ENCODE measurements at regions not wholly inside any gene's neighbourhood (a gene's known extent, or its start where the extent isn't known, plus 50 kb on each side); places are given as distances from the start of the nearest gene placed in this dataset.

- H3K9me3 ChIP-seq (ENCODE audit: control insufficient read depth in 2 of 2, insufficient read depth in 1 of 2, low read depth in 1 of 2, low read length in 1 of 2), result no peaks in the 10 kb centered on the region
- H3K4me3 ChIP-seq (ENCODE audit: low read depth in 1 of 2, low read length in 2 of 2), result no peak overlapping the region
- H3K27ac ChIP-seq (ENCODE audit: low read depth in 2 of 2, low read length in 1 of 2), result no peak overlapping the region
- H3K27me3 ChIP-seq (ENCODE audit: control insufficient read depth in 1 of 2, insufficient read depth in 2 of 2, low read length in 2 of 2), result no peaks in the 10 kb centered on the region
- H3K4me1 ChIP-seq (ENCODE audit: control insufficient read depth in 2 of 2, insufficient read depth in 2 of 2, low read length in 1 of 2), result no peaks in the 10 kb centered on the region
- no peaks in the 10 kb centered on the region for H3K36me3 ChIP-seq (ENCODE audit: control insufficient read depth in 2 of 2, insufficient read depth in 2 of 2, low read length in 1 of 2)
- 27 to 29% methylated on average over 3 of the region's 3 CpGs for WGBS, 2 donors
These were observed 87.8 kb upstream of the TLR4 start for GRCh38 chr9:117616431-117616831.

- no peak overlapping the region for H3K27ac ChIP-seq (ENCODE audit: low read depth in 2 of 2, low read length in 1 of 2)
- 20 to 40% methylated on average over 1 of the region's 1 CpG for WGBS, 2 donors
- no peaks in the 10 kb centered on the region for H3K9me3 ChIP-seq (ENCODE audit: control insufficient read depth in 2 of 2, insufficient read depth in 1 of 2, low read depth in 1 of 2, low read length in 1 of 2)
- no peaks in the 10 kb centered on the region for H3K36me3 ChIP-seq (ENCODE audit: control insufficient read depth in 2 of 2, insufficient read depth in 2 of 2, low read length in 1 of 2)
- H3K4me3 ChIP-seq (ENCODE audit: low read depth in 1 of 2, low read length in 2 of 2), result no peak overlapping the region
- H3K27me3 ChIP-seq (ENCODE audit: control insufficient read depth in 1 of 2, insufficient read depth in 2 of 2, low read length in 2 of 2), result no peaks in the 10 kb centered on the region
- H3K4me1 ChIP-seq (ENCODE audit: control insufficient read depth in 2 of 2, insufficient read depth in 2 of 2, low read length in 1 of 2), result no peaks in the 10 kb centered on the region
These were observed 91.9 kb upstream of the TLR4 start for GRCh38 chr9:117612317-117612716.

DNA sequence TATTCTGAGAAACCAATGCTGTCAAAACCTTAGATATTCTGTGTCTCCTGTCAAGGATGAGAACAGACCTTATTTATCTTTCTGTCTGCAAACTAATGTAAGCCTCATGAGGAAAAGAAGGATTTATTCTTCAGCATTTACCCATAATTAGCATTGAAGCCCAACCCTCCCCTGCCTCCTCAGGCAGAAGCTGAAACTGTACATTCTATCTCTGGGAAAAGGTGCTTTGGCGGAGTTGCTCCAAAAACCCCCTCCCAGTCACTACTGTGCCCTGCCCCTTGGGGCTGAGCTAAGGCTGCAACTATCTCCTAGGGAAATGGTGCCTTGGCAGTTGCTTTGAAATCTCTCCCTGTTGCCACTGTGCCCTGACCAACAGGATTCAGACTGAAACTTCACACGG lies 106.2 kb upstream of the TLR4 start:
- H3K9me3 ChIP-seq (ENCODE audit: control insufficient read depth in 2 of 2, insufficient read depth in 1 of 2, low read depth in 1 of 2, low read length in 1 of 2), result peaks cover 3 to 9% of the 10 kb centered on the region in 2 donors
- no peak overlapping the region for H3K27ac ChIP-seq (ENCODE audit: low read depth in 2 of 2, low read length in 1 of 2)
- no peaks in the 10 kb centered on the region for H3K36me3 ChIP-seq (ENCODE audit: control insufficient read depth in 2 of 2, insufficient read depth in 2 of 2, low read length in 1 of 2)
- 76 to 82% methylated on average over 2 of the region's 2 CpGs for WGBS, 2 donors
- peaks cover 0 to 2% of the 10 kb centered on the region in 2 donors for H3K27me3 ChIP-seq (ENCODE audit: control insufficient read depth in 1 of 2, insufficient read depth in 2 of 2, low read length in 2 of 2)
- no peak overlapping the region for H3K4me3 ChIP-seq (ENCODE audit: low read depth in 1 of 2, low read length in 2 of 2)
- H3K4me1 ChIP-seq (ENCODE audit: control insufficient read depth in 2 of 2, insufficient read depth in 2 of 2, low read length in 1 of 2), result no peaks in the 10 kb centered on the region

DNA sequence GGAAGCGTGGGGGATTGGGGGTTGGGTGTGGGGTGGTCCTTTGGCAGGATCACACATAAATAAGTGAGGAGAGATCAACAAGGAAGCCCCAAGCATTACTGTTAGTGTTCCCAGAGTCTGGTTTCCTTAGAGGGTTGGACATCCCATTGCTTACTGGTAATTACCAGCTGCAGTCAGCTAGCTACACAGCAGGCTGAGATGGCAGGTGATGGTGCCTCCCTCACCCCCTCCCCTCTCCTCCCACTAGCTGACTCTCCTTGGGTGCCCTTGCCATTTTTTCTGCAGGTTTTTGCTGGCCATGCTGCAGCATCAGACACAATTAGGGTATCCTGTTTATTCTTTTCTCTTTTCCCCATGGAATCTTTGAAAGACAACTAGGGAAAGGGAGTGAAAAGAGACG lies 107.5 kb upstream of the TLR4 start:
- WGBS, 2 donors, result 27 to 31% methylated on average over 2 of the region's 2 CpGs
- Histone ChIP-seq H3K27me3 (ENCODE audit: control insufficient read depth in 1 of 2, insufficient read depth in 2 of 2, low read length in 2 of 2) (peaks cover 0 to 2% of the 10 kb centered on the region in 2 donors), H3K4me1 (ENCODE audit: control insufficient read depth in 2 of 2, insufficient read depth in 2 of 2, low read length in 1 of 2) (no peaks in the 10 kb centered on the region), H3K27ac (ENCODE audit: low read depth in 2 of 2, low read length in 1 of 2) (no peak overlapping the region), H3K9me3 (ENCODE audit: control insufficient read depth in 2 of 2, insufficient read depth in 1 of 2, low read depth in 1 of 2, low read length in 1 of 2) (peaks cover 3 to 9% of the 10 kb centered on the region in 2 donors), H3K36me3 (ENCODE audit: control insufficient read depth in 2 of 2, insufficient read depth in 2 of 2, low read length in 1 of 2) (no peaks in the 10 kb centered on the region), H3K4me3 (ENCODE audit: low read depth in 1 of 2, low read length in 2 of 2) (no peak overlapping the region)

GRCh38 chr9:117595650-117596049 lies 108.6 kb upstream of the TLR4 start:
- peaks cover 0 to 2% of the 10 kb centered on the region in 2 donors for H3K27me3 ChIP-seq (ENCODE audit: control insufficient read depth in 1 of 2, insufficient read depth in 2 of 2, low read length in 2 of 2)
- peaks cover 3 to 9% of the 10 kb centered on the region in 2 donors for H3K9me3 ChIP-seq (ENCODE audit: control insufficient read depth in 2 of 2, insufficient read depth in 1 of 2, low read depth in 1 of 2, low read length in 1 of 2)
- no peak overlapping the region for H3K27ac ChIP-seq (ENCODE audit: low read depth in 2 of 2, low read length in 1 of 2)
- no peak overlapping the region for H3K4me3 ChIP-seq (ENCODE audit: low read depth in 1 of 2, low read length in 2 of 2)
- H3K36me3 ChIP-seq (ENCODE audit: control insufficient read depth in 2 of 2, insufficient read depth in 2 of 2, low read length in 1 of 2), result no peaks in the 10 kb centered on the region
- no peaks in the 10 kb centered on the region for H3K4me1 ChIP-seq (ENCODE audit: control insufficient read depth in 2 of 2, insufficient read depth in 2 of 2, low read length in 1 of 2)
- 79 to 80% methylated on average over 3 of the region's 3 CpGs for whole genome bisulfite sequencing, 2 donors

DNA sequence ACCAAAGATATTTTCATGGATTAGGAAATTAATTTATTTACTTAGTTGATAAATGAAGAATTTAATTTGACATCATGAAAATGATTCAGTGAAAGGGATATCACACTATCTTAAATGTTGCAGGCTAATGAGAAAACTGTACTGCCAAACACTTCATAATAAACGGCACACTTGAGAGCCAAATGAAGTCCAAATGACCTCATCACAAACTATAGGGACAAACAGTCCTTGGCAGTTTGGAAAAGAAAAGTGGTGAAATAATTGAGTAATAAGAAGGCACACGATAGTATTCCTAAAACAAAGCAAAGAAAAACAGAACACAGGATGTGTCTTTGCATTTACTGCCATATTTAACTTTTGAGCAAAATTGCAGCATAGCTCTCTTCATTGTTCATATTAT lies 116.9 kb upstream of the TLR4 start:
- Histone ChIP-seq H3K4me1 (ENCODE audit: control insufficient read depth in 2 of 2, insufficient read depth in 2 of 2, low read length in 1 of 2) (no peaks in the 10 kb centered on the region), H3K4me3 (ENCODE audit: low read depth in 1 of 2, low read length in 2 of 2) (no peak overlapping the region), H3K27ac (ENCODE audit: low read depth in 2 of 2, low read length in 1 of 2) (no peak overlapping the region), H3K36me3 (ENCODE audit: control insufficient read depth in 2 of 2, insufficient read depth in 2 of 2, low read length in 1 of 2) (no peaks in the 10 kb centered on the region), H3K27me3 (ENCODE audit: control insufficient read depth in 1 of 2, insufficient read depth in 2 of 2, low read length in 2 of 2) (no peaks in the 10 kb centered on the region), H3K9me3 (ENCODE audit: control insufficient read depth in 2 of 2, insufficient read depth in 1 of 2, low read depth in 1 of 2, low read length in 1 of 2) (no peaks in the 10 kb centered on the region)
- 61 to 63% methylated on average over 2 of the region's 2 CpGs for WGBS, 2 donors

GRCh38 chr9:117574099-117574498 lies 130.1 kb upstream of the TLR4 start:
- no peaks in the 10 kb centered on the region for H3K9me3 ChIP-seq (ENCODE audit: control insufficient read depth in 2 of 2, insufficient read depth in 1 of 2, low read depth in 1 of 2, low read length in 1 of 2)
- no peaks in the 10 kb centered on the region for H3K4me1 ChIP-seq (ENCODE audit: control insufficient read depth in 2 of 2, insufficient read depth in 2 of 2, low read length in 1 of 2)
- 73 to 75% methylated on average over 3 of the region's 3 CpGs for WGBS, 2 donors

DNA sequence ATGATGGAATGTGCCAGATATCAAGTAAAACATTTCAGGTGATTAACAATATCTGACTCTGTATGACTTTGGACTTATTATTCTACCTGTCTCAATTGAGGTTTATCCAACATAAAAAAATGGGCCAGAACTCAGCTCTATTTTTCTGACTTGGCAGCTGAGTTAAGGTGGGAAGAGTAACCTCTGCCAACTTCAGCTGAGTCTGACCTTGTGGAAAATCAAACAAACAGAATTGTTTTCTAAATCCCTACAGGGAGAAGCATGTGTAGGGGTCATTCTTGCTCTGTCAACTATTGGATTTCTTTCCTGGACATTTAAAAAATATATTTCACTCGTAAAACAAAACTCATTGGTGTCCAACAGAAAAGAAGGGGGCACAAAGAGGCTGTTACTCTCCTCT lies 139.4 kb upstream of the TLR4 start:
- no peaks in the 10 kb centered on the region for H3K36me3 ChIP-seq (ENCODE audit: control insufficient read depth in 2 of 2, insufficient read depth in 2 of 2, low read length in 1 of 2)
- no peak overlapping the region for H3K27ac ChIP-seq (ENCODE audit: low read depth in 2 of 2, low read length in 1 of 2)
- H3K4me3 ChIP-seq (ENCODE audit: low read depth in 1 of 2, low read length in 2 of 2), result no peak overlapping the region
- no peaks in the 10 kb centered on the region for H3K9me3 ChIP-seq (ENCODE audit: control insufficient read depth in 2 of 2, insufficient read depth in 1 of 2, low read depth in 1 of 2, low read length in 1 of 2)
- no peaks in the 10 kb centered on the region for H3K4me1 ChIP-seq (ENCODE audit: control insufficient read depth in 2 of 2, insufficient read depth in 2 of 2, low read length in 1 of 2)
- no peaks in the 10 kb centered on the region for H3K27me3 ChIP-seq (ENCODE audit: control insufficient read depth in 1 of 2, insufficient read depth in 2 of 2, low read length in 2 of 2)
- WGBS, 2 donors, result 33 to 53% methylated on average over 1 of the region's 1 CpG

More at GRCh38 chr9:117574099-117574498, 130.1 kb upstream of the TLR4 start:
- Histone ChIP-seq H3K4me3 (ENCODE audit: low read depth in 1 of 2, low read length in 2 of 2) (no peak overlapping the region), H3K36me3 (ENCODE audit: control insufficient read depth in 2 of 2, insufficient read depth in 2 of 2, low read length in 1 of 2) (no peaks in the 10 kb centered on the region), H3K27me3 (ENCODE audit: control insufficient read depth in 1 of 2, insufficient read depth in 2 of 2, low read length in 2 of 2) (no peaks in the 10 kb centered on the region), H3K27ac (ENCODE audit: low read depth in 2 of 2, low read length in 1 of 2) (no peak overlapping the region)

DNA sequence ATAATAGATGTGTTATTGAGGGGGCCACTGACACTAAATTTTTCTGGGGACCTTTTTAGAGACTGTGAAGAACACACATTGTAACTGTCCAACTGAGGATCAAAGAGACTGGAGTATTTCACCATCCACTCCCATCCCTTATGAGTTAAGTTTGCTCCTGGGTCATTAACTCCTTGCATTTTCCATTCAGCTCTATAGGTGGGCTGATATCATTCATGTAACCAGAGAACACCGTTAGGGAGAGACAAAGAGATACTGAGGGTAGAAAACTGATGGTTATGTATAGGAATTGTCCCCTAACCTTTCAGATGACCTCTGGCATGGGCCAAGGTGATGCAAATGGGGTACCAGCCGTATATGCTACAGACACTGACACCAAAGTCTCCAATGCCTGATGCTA lies 142.4 kb upstream of the TLR4 start:
- H3K9me3 ChIP-seq (ENCODE audit: control insufficient read depth in 2 of 2, insufficient read depth in 1 of 2, low read depth in 1 of 2, low read length in 1 of 2), result no peaks in the 10 kb centered on the region
- no peak overlapping the region for H3K27ac ChIP-seq (ENCODE audit: low read depth in 2 of 2, low read length in 1 of 2)
- H3K27me3 ChIP-seq (ENCODE audit: control insufficient read depth in 1 of 2, insufficient read depth in 2 of 2, low read length in 2 of 2), result no peaks in the 10 kb centered on the region
- no peaks in the 10 kb centered on the region for H3K4me1 ChIP-seq (ENCODE audit: control insufficient read depth in 2 of 2, insufficient read depth in 2 of 2, low read length in 1 of 2)
- 39 to 43% methylated on average over 2 of the region's 2 CpGs for WGBS, 2 donors
- H3K36me3 ChIP-seq (ENCODE audit: control insufficient read depth in 2 of 2, insufficient read depth in 2 of 2, low read length in 1 of 2), result no peaks in the 10 kb centered on the region
- no peak overlapping the region for H3K4me3 ChIP-seq (ENCODE audit: low read depth in 1 of 2, low read length in 2 of 2)

GRCh38 chr9:117555964-117556629 lies 141.2 kb upstream of the ASTN2 start:
- Histone ChIP-seq H3K36me3 (ENCODE audit: control insufficient read depth in 2 of 2, insufficient read depth in 2 of 2, low read length in 1 of 2) (no peaks in the 10 kb centered on the region), H3K4me3 (ENCODE audit: low read depth in 1 of 2, low read length in 2 of 2) (no peak overlapping the region), H3K4me1 (ENCODE audit: control insufficient read depth in 2 of 2, insufficient read depth in 2 of 2, low read length in 1 of 2) (no peaks in the 10 kb centered on the region), H3K27ac (ENCODE audit: low read depth in 2 of 2, low read length in 1 of 2) (no peak overlapping the region), H3K9me3 (ENCODE audit: control insufficient read depth in 2 of 2, insufficient read depth in 1 of 2, low read depth in 1 of 2, low read length in 1 of 2) (no peaks in the 10 kb centered on the region), H3K27me3 (ENCODE audit: control insufficient read depth in 1 of 2, insufficient read depth in 2 of 2, low read length in 2 of 2) (no peaks in the 10 kb centered on the region)
- 60 to 61% methylated on average over 5 of the region's 5 CpGs for WGBS, 2 donors
